B cell (primary cell): ENCODE measurements at regions not wholly inside any gene's neighbourhood (a gene's known extent, or its start where the extent isn't known, plus 50 kb on each side); places are given as distances from the start of the nearest gene placed in this dataset.

ENCODE experiments used
- CTCF ChIP-seq: fragments of 200-600 bp; IDR thresholded peaks from one replicate; pipeline ENCODE4 v1.8.0; 2022; ENCODE audit warnings: antibody characterized with exemption, mild to moderate bottlenecking
- EZH2 ChIP-seq: IDR thresholded peaks from 2 replicates; pipeline ENCODE4 v1.6.1; 2012; ENCODE audit warnings: borderline replicate concordance, low read depth, mild to moderate bottlenecking, moderate library complexity, low read length; ENCODE audit not compliant: insufficient read depth, poor library complexity, severe bottlenecking

GRCh38 chr2:5617358-5617757, 74.8 kb upstream of the SOX11 start:
- TF ChIP-seq CTCF = no peak
- no peak for TF ChIP-seq EZH2
